Transverse colon (tissue), 4 donors: ENCODE measurements at regions not wholly inside any gene's neighbourhood (a gene's known extent, or its start where the extent isn't known, plus 50 kb on each side); places are given as distances from the start of the nearest gene placed in this dataset.

ENCODE experiments used
- CTCF ChIP-seq, 5 experiments: fragments of 200-600 bp in 3 of 5; fragments of 450-650 bp in 2 of 5; sonication (generic) in 3 of 5; IDR thresholded peaks; 1 replicate in 2 of 5; 2 replicates in 3 of 5; pipeline ENCODE4 v1.5.1; 2016 to 2017; ENCODE audit warnings: antibody characterized with exemption in 5 of 5, inconsistent platforms in 3 of 5, mild to moderate bottlenecking in 2 of 5, moderate library complexity in 1 of 5
- POLR2AphosphoS5 ChIP-seq, 3 donors: sonication (generic); formaldehyde crosslinking; IDR thresholded peaks; one replicate each; pipeline ENCODE4 v1.6.1; 2016; ENCODE audit warnings: antibody characterized with exemption in 3 of 3

GRCh38 chr2:199572571-199572970, 114.8 kb upstream of the SATB2 start:
- TF ChIP-seq POLR2AphosphoS5 (IDR thresholded peaks at IDR 0.05), result no peak
- no peak for TF ChIP-seq CTCF (IDR thresholded peaks at IDR 0.05)
